OCI-LY7 (cell line): ENCODE measurements at regions not wholly inside any gene's neighbourhood (a gene's known extent, or its start where the extent isn't known, plus 50 kb on each side); places are given as distances from the start of the nearest gene placed in this dataset.

Experiments used
- CTCF ChIP-seq: fragments of 200-600 bp; sonication (generic); conservative IDR thresholded peaks from 2 replicates; pipeline ENCODE4 v1.5.1; 2014; ENCODE audit warnings: mild to moderate bottlenecking, antibody characterized with exemption, low read length, moderate library complexity, mixed read lengths
- EZH2phosphoT487 ChIP-seq: fragments of 200-600 bp; sonication (generic); IDR thresholded peaks from 2 replicates; pipeline ENCODE4 v1.6.1; 2018; ENCODE audit warnings: low read depth, borderline replicate concordance, mild to moderate bottlenecking, mixed run types, antibody characterized with exemption, low read length, moderate library complexity, mixed read lengths

GRCh38 chr9:25481372-25481771, 196.9 kb downstream of the TUSC1 start:
- TF ChIP-seq CTCF (no peak), EZH2phosphoT487 (no peak)
